Nephron progenitor cell (in vitro differentiated cells): ENCODE measurements at regions not wholly inside any gene's neighbourhood (a gene's known extent, or its start where the extent isn't known, plus 50 kb on each side); places are given as distances from the start of the nearest gene placed in this dataset.
A peak's percentile ranks its signal among the peaks of the same experiment; 100 is the strongest.

Experiments used
- DNase-seq: peaks from one replicate; pipeline ENCODE4 v3.0.0; 2021
- H3K27ac Mint-ChIP-seq: 2 replicates; pipeline ENCODE4 v1.8.0; 2021; ENCODE audit warnings: mild to moderate bottlenecking, moderate library complexity, mixed read lengths
- H3K27me3 Mint-ChIP-seq: 2 replicates; pipeline ENCODE4 v1.8.0; 2021; ENCODE audit warnings: mild to moderate bottlenecking, low read depth, mixed read lengths; ENCODE audit not compliant: poor library complexity
- H3K36me3 Mint-ChIP-seq: 2 replicates; pipeline ENCODE4 v1.8.0; 2021; ENCODE audit warnings: low read depth, mixed read lengths
- H3K4me1 Mint-ChIP-seq: 2 replicates; pipeline ENCODE4 v1.8.0; 2021; ENCODE audit warnings: mixed read lengths
- H3K4me3 Mint-ChIP-seq: 2 replicates; pipeline ENCODE4 v1.8.0; 2021; ENCODE audit warnings: mild to moderate bottlenecking, moderate library complexity, mixed read lengths
- H3K9me3 Mint-ChIP-seq: 2 replicates; pipeline ENCODE4 v1.8.0; 2021; ENCODE audit warnings: mild to moderate bottlenecking, moderate library complexity, mixed read lengths
- TF ChIP-seq, protein P1 (sequence below): fragments of 200-600 bp; sonication (generic); IDR thresholded peaks from 2 replicates; pipeline ENCODE4 v1.5.0; 2021; ENCODE audit warnings: antibody characterized with exemption

DNA sequence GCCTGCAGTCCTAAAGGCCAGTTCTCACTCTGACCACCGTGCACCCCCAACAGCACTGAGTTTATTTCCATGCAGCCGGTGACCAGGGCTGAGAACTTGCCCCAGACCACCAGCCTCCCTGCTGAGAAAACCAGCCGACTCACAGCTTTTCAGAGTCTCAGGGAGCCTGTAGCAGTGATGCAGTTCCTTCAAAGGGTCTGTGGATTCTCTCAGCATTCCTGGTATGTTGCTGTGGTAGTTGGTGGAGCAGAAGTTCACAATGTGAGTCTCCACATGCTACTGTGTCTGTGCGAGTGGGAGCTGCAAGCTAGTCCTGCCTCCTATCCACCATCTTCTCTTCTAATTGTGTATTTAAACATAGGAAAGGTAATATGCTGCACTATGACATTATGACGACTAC, 254.9 kb upstream of the KLF12 start:
- Mint-ChIP-seq H3K27me3 (no peaks in the 10 kb centered on the region), H3K27ac (no peak overlapping the region), H3K4me1 (no peaks in the 10 kb centered on the region), H3K36me3 (no peaks in the 10 kb centered on the region), H3K9me3 (peaks cover 46% of the 10 kb centered on the region), H3K4me3 (no peak overlapping the region)
- TF ChIP-seq, protein P1, sequence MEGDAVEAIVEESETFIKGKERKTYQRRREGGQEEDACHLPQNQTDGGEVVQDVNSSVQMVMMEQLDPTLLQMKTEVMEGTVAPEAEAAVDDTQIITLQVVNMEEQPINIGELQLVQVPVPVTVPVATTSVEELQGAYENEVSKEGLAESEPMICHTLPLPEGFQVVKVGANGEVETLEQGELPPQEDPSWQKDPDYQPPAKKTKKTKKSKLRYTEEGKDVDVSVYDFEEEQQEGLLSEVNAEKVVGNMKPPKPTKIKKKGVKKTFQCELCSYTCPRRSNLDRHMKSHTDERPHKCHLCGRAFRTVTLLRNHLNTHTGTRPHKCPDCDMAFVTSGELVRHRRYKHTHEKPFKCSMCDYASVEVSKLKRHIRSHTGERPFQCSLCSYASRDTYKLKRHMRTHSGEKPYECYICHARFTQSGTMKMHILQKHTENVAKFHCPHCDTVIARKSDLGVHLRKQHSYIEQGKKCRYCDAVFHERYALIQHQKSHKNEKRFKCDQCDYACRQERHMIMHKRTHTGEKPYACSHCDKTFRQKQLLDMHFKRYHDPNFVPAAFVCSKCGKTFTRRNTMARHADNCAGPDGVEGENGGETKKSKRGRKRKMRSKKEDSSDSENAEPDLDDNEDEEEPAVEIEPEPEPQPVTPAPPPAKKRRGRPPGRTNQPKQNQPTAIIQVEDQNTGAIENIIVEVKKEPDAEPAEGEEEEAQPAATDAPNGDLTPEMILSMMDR = no peak
- no peak for DNase-seq

DNA sequence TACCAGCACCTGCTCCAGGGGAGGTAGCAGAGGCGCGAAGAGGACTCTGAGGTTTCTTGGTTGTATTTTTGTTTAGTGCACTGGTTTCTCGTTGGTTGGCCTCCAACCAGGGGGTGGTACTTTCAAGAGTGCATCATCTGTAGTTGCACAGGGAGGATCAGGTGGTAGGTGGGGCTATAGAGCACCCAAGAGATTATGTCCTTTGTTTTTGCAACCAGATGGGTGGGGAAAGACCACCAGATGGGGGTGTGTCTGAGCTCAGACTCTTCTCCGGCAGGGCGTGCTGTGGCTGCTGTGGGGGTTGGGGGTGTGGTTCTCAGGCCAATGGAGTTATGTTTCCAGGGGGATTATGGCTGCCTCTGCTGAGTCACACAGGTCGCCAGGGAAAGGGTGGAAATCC, 254.4 kb upstream of the KLF12 start:
- Mint-ChIP-seq H3K36me3 (no peaks in the 10 kb centered on the region), H3K27me3 (no peaks in the 10 kb centered on the region), H3K4me3 (no peak overlapping the region), H3K9me3 (peaks cover 51% of the 10 kb centered on the region), H3K27ac (no peak overlapping the region), H3K4me1 (no peaks in the 10 kb centered on the region)
- no peak for DNase-seq
- TF ChIP-seq, protein P1 = no peak

DNA sequence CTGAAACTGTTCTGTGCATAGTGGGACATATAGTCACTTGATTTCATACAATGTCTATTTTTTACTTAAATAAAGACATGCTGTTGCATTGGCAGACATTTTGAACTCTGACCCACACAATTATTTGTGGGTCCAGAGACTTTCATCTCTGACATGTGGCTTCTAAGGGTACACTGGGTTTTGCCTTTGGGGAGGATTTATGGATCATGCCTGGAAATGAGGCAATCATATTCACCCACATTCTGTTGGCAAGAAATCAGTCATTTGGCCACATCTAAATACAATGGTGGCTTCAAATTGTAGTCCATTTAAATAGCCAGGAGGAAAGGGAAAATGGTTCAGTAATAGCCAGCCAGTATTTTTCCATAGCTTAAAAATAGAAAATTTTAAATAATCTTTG, 238.3 kb upstream of the KLF12 start:
- DNase-seq = no peak
- no peaks in the 10 kb centered on the region for H3K9me3 Mint-ChIP-seq
- H3K4me1 Mint-ChIP-seq = no peaks in the 10 kb centered on the region
- H3K36me3 Mint-ChIP-seq = no peaks in the 10 kb centered on the region
- H3K4me3 Mint-ChIP-seq = no peak overlapping the region
- H3K27ac Mint-ChIP-seq = no peak overlapping the region
- no peaks in the 10 kb centered on the region for H3K27me3 Mint-ChIP-seq
- TF ChIP-seq, protein P1 = no peak

DNA sequence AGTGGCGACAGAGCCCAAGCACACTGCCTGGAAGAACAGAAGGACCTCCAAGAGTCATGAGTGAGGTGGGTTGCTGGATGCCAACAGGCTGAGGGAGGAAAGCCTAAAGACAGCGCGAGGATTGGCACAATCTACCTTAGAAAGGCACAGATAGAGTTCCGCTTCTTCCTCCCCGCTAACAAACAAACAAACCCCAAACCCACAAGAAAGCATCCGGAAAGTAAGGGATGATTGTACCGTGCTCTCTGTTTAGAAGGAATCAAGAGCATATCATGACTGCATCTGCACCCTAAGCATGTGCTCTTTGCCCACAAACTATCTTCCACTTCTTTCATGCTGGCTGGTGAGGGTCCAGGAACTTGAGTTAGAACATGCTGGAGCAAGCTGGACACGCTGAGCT, 233.0 kb upstream of the KLF12 start:
- TF ChIP-seq, protein P1 = no peak
- H3K27ac Mint-ChIP-seq = no peak overlapping the region
- peaks cover 4% of the 10 kb centered on the region for H3K27me3 Mint-ChIP-seq
- no peaks in the 10 kb centered on the region for H3K36me3 Mint-ChIP-seq
- no peak for DNase-seq
- H3K4me3 Mint-ChIP-seq = no peak overlapping the region
- no peaks in the 10 kb centered on the region for H3K4me1 Mint-ChIP-seq
- H3K9me3 Mint-ChIP-seq = no peaks in the 10 kb centered on the region

DNA sequence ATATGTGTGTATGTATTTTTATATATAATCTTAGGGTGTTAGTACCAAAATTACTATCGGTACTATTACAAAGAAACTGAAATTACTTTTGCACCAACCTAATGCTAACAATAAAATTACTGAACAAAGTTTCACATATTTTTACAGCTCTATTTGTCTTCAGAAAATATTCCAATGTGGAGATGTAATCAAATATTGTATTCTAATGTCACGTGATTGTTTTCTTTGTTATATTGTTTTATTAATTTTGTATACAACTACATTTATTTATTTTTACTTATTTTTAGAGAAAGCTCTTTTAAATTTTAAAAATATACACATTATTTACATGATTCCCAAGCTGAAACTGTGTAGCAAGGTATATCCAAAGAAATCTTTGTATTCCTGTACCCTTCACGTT, 227.1 kb upstream of the KLF12 start:
- Mint-ChIP-seq H3K27me3 (peaks cover 4% of the 10 kb centered on the region), H3K4me1 (no peaks in the 10 kb centered on the region), H3K9me3 (no peaks in the 10 kb centered on the region), H3K36me3 (no peaks in the 10 kb centered on the region), H3K4me3 (no peak overlapping the region), H3K27ac (no peak overlapping the region)
- no peak for DNase-seq
- TF ChIP-seq, protein P1 = no peak

DNA sequence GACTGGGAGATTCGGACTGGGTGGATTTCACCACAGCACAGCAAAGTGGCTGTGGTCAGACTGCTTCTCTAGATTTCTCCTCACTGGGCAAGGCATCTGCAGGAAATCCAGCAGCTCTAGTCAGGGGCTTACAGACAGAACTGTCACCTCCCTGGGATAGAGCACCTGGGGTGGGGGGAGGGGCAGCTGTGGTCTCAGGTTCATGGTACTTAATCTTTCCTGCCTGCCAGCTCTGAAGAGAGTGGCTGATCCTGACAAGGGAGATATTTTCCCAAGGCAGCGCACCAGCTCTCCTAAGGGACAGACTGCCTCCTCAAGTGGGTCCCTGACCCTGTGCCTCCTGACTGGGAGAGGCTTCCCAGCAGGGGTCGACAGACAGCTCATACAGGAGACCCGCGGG, 212.8 kb upstream of the KLF12 start:
- DNase-seq = peak; percentile 7
- peaks cover 56% of the 10 kb centered on the region for H3K9me3 Mint-ChIP-seq
- peak overlapping the region; percentile 87 for H3K27ac Mint-ChIP-seq
- peaks cover 5% of the 10 kb centered on the region for H3K36me3 Mint-ChIP-seq
- TF ChIP-seq, protein P1 = no peak
- H3K27me3 Mint-ChIP-seq = peaks cover 6% of the 10 kb centered on the region
- H3K4me1 Mint-ChIP-seq = peaks cover 17% of the 10 kb centered on the region
- H3K4me3 Mint-ChIP-seq = no peak overlapping the region
